Adrenal gland (tissue), 9 donors: ENCODE measurements at regions not wholly inside any gene's neighbourhood (a gene's known extent, or its start where the extent isn't known, plus 50 kb on each side); places are given as distances from the start of the nearest gene placed in this dataset.

Source experiments
- DNase-seq, 7 donors: peaks; one replicate each; pipeline ENCODE4 v3.0.0-alpha.2; 2019 to 2020
- H3K27ac ChIP-seq, 5 donors: fragments of 200-600 bp; sonication (generic) in 4 of 5; 1 replicate in 3 of 5; 2 replicates in 2 of 5; pipeline versions ENCODE4 v1.5.1 to v1.8.0; 2016 to 2020; ENCODE audit warnings: mild to moderate bottlenecking in 1 of 5
- H3K27me3 ChIP-seq: fragments of 200-600 bp; 2 replicates; pipeline ENCODE4 v1.8.0; 2021
- H3K36me3 ChIP-seq, 2 donors: fragments of 200-600 bp; replicated peaks in 1 of 2; 1 replicate in 1 of 2; 2 replicates in 1 of 2; pipeline versions ENCODE4 v1.5.1 to v1.8.0; 2018 to 2022
- H3K4me1 ChIP-seq, 2 donors: fragments of 200-600 bp; replicated peaks in 1 of 2; 1 replicate in 1 of 2; 2 replicates in 1 of 2; pipeline versions ENCODE4 v1.5.1 to v1.8.0; 2018 to 2021
- H3K4me3 ChIP-seq, 4 donors: fragments of 200-600 bp; sonication (generic) in 3 of 4; one replicate each; pipeline ENCODE4 v1.5.1; 2016 to 2018
- H3K9me3 ChIP-seq, 3 donors: fragments of 200-600 bp; sonication (generic) in 1 of 3; replicated peaks in 1 of 3; 1 replicate in 2 of 3; 2 replicates in 1 of 3; pipeline versions ENCODE4 v1.5.1 to v1.8.0; 2016 to 2021
- CTCF ChIP-seq, 6 experiments: fragments of 450-650 bp in 4 of 6; fragments of 200-600 bp in 2 of 6; sonication (generic) in 1 of 6; IDR thresholded peaks; 1 replicate in 5 of 6; 2 replicates in 1 of 6; pipeline versions ENCODE4 v1.5.1 to v1.8.0; 2016 to 2021; ENCODE audit warnings: antibody characterized with exemption in 6 of 6, mild to moderate bottlenecking in 2 of 6, moderate library complexity in 1 of 6
- POLR2A ChIP-seq, 2 donors: fragments of 450-650 bp; IDR thresholded peaks; one replicate each; pipeline ENCODE4 v1.6.1; 2017; ENCODE audit warnings: antibody characterized with exemption in 2 of 2, mild to moderate bottlenecking in 2 of 2, moderate library complexity in 1 of 2
- WGBS, 4 donors: extraction: QIAGEN DNeasy Blood & Tissue Kit in 2 of 4; methylation state at CpG; one replicate each; pipeline versions ENCODE4 v1.1.5 to v1.1.7; 2013 to 2017; 5-methylcytosine and 5-hydroxymethylcytosine counted together
- intact Hi-C, 2 donors: fragments of 100-400 bp; cut with DNase I; formaldehyde crosslinking; loops; one replicate each; pipeline versions ENCODE4 v1.14.1 to v1.15.0; 2022 to 2023
- donor health status: healthy with polysubstance abuse.
- donor health status: Bipolar disorder and iron deficiency.
- donor health status: DM: yes; HTN: yes; CAD: no.
- donor health status: DM: no; HTN: no; CAD: no.
- donor health status: DM: no; HTN: no; CAD: no.

- H3K36me3 ChIP-seq: no peaks in the 10 kb centered on the region
- intact Hi-C loops: no loop called here
- no peak overlapping the region for H3K27ac ChIP-seq
- no peaks in the 10 kb centered on the region for H3K9me3 ChIP-seq
- no peaks in the 10 kb centered on the region for H3K27me3 ChIP-seq
- no peak for DNase-seq
- no peak overlapping the region for H3K4me3 ChIP-seq
- H3K4me1 ChIP-seq: no peaks in the 10 kb centered on the region
- 68 to 90% (median 77%) methylated on average over 1 of the region's 1 CpG for WGBS, 4 donors
- TF ChIP-seq CTCF (IDR thresholded peaks at IDR 0.05) (no peak), POLR2A (IDR thresholded peaks at IDR 0.05) (no peak)
Observed at GRCh38 chr16:17050468-17050867, 420.3 kb downstream of the XYLT1 start.
